Midbrain (tissue), 1 donor: ENCODE measurements at regions not wholly inside any gene's neighbourhood (a gene's known extent, or its start where the extent isn't known, plus 50 kb on each side); places are given as distances from the start of the nearest gene placed in this dataset.
"Not testable (repeated sequence)": the region's sequence is repeated elsewhere in the genome, so short reads cannot be mapped to it uniquely, and the experiment has no call there.

Experiments used
- DNase-seq: peaks from one replicate; lab custom pipeline; 2025; lab: John Stamatoyannopoulos, UW

DNA sequence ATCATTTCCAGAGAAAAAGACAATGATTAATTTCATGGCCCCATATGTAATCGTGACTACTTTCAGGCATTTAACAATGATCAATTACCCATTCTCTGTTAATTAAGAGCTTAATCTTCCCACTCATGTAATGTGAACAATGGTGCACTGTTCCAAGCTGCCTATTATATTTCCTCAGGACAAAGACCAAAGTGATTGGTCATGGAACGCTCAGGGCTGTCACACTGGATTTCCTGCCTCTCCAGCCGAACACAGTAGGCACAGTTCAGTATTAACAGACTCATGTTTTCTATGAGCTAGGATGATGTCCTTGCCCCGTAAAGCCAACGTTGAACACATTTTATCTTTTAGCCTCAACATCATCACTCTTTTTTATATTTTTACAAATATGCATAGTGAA, 142.7 kb upstream of the FZD8 start:
- DNase-seq, result no peak

DNA sequence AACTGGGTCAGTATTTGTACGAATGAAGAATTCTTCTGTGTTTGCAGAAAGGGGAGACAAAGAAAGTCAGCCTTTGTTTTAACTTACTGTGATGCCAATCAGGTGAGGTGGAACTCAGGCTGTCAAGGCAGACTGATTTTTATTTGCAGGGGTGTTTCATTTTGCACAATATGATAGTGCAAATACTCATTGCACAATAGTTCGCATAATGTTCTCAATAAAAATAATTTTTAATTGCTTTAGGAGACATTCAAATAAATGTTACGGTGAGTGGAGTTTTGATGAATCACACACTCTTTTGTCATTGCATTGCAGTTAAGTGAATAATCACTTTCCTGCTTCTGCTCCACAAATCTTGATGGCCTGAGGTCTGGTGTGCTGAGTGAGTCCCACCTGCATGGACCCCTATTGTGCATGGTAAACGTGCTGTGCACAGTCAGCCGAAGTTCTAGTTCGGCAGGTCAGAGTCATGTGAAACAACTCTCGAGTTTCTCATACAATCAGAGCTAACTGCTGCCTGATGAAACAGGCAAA, 141.3 kb upstream of the FZD8 start:
- no peak for DNase-seq

- DNase-seq, result no peak
These were observed 139.5 kb upstream of the FZD8 start for GRCh38 chr10:35781643-35782035.

DNA sequence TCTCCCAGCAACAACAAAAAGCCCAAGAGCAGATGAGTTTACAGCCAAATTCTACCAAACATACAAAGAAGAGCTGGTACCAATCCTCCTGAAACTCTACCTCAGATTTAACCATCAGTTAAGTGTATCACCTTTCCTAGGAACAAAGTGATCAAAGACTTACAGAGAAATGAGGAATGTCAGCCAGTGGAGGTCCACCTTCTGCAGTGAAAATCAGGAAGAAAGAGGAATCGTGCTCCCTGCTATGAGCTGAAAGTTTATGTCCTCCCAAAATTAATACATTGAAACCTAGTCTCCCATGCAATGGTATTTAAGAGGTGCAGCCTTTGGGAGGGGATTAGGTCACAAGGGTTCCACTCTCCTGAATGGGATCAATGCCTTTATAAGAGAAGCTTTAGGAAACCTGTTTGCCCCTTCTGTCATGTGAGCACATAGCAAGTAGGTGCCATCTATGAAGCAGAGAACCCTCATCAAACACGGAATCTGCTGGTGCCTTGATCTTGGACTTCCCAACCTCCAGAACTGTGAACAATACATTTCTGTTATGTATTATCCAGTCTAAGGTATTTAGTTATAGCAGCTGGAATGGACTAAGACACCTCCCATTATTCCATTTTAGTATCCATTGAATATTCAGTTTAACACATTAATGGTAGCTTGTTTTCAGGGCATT, 139.0 kb upstream of the FZD8 start:
- DNase-seq, result no peak

- DNase-seq, result peak; percentile 2
These were observed 136.2 kb upstream of the FZD8 start for GRCh38 chr10:35778306-35778705.

DNA sequence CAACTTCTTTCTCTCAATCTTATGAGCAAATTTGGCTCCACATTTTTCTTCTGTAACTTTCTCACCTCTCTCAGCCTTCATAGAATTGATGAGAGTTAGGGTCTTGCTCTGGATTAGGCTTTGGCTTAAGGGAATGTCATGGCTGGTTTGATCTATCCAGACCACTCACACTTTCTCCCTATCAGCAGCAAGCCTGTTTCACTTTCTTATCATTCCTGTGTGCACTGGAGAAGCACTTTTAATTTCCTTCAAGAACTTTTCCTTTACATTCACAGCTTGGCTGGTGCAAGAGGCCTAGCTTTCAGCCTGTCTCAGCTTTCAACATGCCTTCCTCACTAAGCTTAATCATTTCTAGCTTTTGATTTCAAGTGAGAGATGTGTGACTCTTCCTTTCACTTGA, 134.5 kb upstream of the FZD8 start:
- DNase-seq, result not testable (repeated sequence)

GRCh38 chr10:35774109-35774508, 132.0 kb upstream of the FZD8 start:
- no peak for DNase-seq

- no peak for DNase-seq
These were observed 128.8 kb upstream of the FZD8 start for GRCh38 chr10:35770817-35771355.

DNA sequence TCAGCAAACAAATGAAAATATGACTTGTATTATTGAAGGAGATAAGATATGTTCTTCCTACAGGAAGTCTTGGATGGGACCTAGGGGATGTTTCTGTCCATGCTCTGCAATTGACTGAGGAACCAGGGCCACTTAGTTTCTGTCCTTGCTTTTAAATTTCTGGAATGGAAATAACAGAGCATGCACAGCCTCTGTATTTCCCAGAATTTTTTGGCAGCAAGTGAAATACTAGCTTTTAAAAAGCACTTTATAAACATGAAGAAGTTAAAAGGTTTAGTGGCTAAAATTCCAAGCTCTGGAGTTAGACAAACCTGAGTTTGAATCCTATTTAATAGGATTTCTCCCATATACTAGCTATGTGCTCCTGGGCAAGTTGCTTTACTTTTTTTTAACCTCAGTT, 127.7 kb upstream of the FZD8 start:
- no peak for DNase-seq

- no peak for DNase-seq
These were observed 126.6 kb upstream of the FZD8 start for GRCh38 chr10:35768731-35769130.

GRCh38 chr10:35768011-35768410, 125.9 kb upstream of the FZD8 start:
- no peak for DNase-seq

GRCh38 chr10:35765996-35766395, 123.9 kb upstream of the FZD8 start:
- no peak for DNase-seq

- DNase-seq, result no peak
These were observed 123.0 kb upstream of the FZD8 start for GRCh38 chr10:35765066-35765527.

DNA sequence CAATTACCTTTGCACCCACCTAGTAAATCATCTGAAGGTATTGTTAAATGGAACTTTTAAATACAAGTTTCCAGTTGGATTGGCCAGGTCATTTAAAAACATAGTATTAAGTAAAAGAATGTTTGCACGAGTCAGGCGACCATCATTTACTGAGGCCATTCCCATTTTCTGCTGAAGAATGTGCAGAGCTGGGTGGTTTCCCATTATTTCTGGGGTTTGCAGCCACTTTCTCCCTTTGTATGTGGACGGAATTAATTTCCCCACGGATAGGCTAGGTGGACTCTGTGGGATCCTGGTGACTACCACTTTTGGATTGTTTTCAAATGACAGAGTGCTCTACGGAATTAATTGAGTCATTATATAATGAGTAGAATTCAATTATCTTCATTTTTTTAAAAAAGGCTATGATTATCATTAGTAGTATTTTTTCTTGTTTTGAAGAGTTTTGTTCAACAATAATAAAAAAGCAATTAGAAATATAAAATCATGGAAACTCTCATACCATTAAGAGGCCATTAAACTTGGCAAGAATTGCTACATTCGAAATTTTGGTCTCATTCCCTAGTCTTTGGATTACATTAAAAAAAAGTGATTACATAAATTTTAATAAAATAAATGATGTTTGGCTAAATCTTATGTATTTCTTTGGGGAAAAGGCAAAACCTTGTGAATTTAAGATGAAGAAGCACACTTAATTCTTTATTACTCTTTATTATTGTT, 120.4 kb upstream of the FZD8 start:
- no peak for DNase-seq

DNA sequence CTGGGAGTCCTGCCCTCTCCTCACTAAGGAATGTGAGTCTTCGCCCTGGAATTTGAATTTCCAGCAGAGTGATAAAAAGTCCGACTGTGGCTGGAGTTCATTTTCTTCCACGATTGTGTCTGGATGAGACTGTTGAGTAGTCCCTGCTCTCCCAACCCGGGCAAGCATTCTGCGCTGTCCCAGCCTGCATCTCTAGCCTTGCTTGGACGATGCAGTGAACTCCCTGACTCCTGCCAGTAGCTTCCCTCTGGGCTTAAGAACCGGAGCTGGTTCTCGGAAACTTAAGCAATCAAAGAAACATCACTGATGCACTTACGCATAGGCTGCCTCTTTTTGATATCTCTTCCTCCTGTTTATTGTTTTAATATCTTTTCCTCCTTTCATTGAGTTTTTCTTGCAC, 116.0 kb upstream of the FZD8 start:
- DNase-seq, result no peak

- no peak for DNase-seq
These were observed 112.4 kb upstream of the FZD8 start for GRCh38 chr10:35754519-35754918.

DNA sequence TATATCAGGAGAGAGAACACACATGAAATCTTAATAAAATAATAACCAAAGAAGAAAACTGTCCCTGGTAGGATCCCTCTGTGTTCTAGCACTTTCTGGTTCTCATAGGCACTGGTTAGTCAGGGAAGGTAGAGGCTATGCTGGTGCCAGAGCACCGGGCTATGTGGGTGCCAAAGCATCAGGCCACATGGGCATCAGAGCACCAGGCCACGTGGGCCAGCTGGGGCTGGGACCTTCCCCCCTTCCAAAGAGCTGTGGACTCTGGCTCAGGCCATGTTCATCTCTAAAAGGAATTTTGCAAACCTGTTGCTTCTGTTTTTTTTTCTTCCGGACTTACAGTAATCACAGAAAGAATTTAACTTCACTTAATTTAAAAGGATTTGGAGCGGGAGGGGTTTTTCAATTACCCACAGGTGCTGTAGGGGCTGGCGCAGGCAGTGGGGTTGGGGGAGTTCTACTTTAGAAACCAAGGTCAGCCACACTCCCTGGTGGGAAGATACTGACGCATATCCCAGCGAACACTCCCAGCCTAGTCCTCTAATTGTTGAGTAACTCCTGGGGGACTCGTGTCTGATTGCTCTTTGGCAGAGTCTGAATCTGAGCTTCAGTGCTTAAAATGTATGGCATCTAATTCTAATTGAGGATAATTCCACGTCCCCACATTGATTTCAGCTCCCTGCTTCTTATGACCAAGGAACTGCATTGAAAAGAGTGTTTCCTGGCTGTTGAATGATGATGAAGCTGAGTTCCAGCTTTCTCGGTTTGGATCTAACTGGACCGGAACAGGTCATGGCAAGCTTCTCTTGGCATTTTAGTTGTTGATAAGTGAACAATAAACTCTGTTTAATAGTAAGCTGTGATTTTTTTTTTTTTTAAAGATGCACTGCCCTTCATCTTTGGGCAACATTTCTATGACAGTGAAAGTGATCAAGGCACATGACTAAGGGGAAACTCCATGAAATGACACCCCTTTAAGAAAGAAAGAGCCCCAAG, 110.7 kb upstream of the FZD8 start:
- no peak for DNase-seq

- DNase-seq, result no peak
These were observed 109.3 kb upstream of the FZD8 start for GRCh38 chr10:35751347-35751746.

GRCh38 chr10:35749230-35749629, 107.1 kb upstream of the FZD8 start:
- no peak for DNase-seq

- no peak for DNase-seq
These were observed 103.7 kb upstream of the FZD8 start for GRCh38 chr10:35745617-35746403.

DNA sequence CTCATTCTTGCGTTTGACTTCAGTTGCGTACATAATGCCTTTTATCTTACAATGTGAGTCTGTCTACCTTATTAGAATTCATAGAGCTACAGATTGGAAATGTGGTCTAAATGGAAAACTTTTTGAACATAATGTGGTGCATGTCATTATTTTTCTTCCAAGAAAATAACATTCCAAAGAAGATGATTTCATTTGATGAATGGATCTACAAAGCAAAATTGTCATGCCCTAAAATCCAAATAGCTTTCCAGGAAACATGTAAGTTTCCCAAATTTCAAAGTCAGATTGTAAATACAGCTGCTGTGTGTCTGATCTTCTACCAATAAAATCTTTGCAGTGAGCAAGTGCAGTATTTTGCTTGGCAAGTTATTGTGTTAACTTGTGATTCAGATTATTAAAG, 101.8 kb upstream of the FZD8 start:
- no peak for DNase-seq
